SKM-1 treated with dmso at 0.1 percent for 144 hours (cell line): ENCODE measurements at regions not wholly inside any gene's neighbourhood (a gene's known extent, or its start where the extent isn't known, plus 50 kb on each side); places are given as distances from the start of the nearest gene placed in this dataset.
"Not testable (repeated sequence)": the region's sequence is repeated elsewhere in the genome, so short reads cannot be mapped to it uniquely, and the experiment has no call there.

ENCODE experiments used
- DNase-seq: peaks from one replicate; lab custom pipeline; 2025; ENCODE audit not compliant: unreplicated experiment; lab: John Stamatoyannopoulos, UW

DNA sequence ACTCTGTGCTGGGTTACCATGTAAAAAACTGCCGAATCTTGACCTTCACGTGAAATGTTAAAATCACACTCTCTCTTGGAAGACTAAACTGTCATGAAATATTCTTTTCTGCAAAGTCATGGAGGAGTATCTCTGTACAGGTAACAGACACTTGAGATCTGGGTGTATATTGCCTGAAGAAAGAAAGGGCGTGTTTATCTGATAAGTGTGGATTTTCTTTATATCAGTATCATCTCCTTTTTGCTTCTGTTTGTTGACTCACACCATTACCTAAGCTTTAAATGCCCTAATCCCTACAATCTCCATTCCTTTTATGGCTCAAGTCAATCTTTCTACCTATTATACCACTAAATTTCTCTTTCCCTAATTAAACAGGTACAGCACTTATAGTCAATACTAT is 673.2 kb upstream of the SOX9 start:
- DNase-seq, result no peak

DNA sequence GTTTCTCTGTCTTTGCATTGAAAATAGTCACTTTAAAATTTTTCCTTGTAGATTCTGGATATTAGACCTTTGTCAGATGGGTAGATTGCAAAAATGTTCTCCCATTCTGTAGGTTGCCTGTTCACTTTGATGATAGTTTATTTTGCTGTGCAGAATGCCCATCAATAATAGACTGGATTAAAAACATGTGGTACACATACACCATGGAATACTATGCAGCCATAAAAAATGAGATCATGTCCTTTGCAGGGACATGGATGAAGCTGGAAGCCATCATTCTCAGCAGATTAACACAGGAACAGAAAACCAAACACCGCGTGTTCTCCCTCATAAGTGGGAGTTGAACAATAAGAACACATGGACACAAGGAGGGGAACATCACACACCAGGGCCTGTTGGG is 670.2 kb upstream of the SOX9 start:
- not testable (repeated sequence) for DNase-seq

DNA sequence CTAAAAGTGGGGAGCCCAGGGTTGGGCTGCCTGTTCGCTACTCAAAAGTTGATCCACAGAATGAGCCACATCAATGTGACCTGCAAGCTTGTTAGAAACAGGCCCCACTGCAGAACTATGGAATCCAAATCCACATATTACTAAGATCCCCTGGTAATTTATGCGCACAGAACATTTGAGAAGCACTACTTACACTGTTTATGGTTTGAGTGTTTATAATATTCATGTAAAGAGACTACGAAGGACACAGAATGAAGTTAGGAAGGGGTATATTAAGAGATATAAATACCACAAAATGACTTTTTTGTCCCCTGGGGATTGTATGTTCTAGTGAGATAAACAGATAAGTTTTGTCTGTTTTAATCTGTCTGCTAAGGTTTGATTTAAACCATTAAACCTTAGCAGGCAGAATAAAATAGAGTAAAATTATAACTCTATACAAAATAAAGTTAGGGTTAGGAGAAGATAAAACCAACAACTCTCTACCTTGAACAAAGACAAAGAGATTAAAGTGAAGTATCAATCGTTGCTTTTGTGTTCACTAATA is 666.9 kb upstream of the SOX9 start:
- no peak for DNase-seq

DNA sequence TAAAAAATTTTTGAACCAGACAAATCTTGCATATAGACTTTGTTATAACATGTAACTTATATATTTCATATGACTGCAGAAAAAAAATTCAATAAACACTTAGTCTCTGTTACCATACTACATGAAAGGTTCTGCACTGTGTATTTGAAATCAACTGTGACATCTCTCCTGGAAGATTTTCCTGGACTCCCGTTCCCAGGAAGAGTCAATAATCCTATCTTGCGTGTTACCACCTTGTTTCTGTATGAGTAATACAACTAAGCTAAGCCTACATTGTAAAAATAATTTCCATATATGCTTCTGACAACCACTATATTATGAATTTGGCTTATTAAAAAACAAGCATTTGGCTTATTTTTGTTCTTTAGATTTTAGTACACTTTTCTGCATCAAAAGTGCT is 665.6 kb upstream of the SOX9 start:
- DNase-seq, result no peak

DNA sequence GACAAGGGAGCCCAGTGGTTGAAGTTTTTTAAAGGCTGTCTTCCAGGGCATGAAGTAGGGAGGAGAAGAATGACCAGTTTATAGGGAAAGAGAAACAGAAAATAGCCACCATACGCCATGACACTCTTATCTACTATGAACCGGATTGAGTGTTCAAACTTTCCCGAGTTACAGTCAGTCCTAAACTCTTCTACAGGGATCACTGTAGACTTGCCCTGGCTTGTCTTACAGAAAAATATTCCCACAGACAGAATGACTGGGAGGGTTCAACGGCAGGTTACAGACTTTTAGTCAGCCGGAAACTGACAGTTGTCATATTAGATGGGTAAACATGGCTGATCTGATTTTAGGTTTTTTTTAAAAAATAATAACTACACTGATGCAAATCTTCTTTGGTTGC is 662.5 kb upstream of the SOX9 start:
- no peak for DNase-seq

DNA sequence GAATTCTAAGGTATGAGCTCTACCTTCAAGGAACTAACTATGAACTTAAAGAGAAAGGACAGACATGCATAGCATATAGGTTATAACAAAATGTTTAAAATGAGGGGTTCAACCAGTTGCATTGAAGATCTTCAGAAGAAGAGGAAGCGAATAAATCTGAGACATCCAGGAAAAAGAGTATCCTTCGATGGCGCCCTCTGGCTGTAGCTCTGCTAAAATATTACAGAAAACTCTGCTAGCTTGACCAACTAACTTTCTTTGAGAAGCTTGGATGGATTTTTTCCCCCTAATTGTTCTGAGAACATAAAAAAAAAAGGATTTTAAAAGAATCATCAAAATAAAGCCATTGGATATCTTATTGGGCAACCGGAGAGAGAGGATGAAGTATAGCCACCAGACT is 659.9 kb upstream of the SOX9 start:
- peak; percentile 5 for DNase-seq

DNA sequence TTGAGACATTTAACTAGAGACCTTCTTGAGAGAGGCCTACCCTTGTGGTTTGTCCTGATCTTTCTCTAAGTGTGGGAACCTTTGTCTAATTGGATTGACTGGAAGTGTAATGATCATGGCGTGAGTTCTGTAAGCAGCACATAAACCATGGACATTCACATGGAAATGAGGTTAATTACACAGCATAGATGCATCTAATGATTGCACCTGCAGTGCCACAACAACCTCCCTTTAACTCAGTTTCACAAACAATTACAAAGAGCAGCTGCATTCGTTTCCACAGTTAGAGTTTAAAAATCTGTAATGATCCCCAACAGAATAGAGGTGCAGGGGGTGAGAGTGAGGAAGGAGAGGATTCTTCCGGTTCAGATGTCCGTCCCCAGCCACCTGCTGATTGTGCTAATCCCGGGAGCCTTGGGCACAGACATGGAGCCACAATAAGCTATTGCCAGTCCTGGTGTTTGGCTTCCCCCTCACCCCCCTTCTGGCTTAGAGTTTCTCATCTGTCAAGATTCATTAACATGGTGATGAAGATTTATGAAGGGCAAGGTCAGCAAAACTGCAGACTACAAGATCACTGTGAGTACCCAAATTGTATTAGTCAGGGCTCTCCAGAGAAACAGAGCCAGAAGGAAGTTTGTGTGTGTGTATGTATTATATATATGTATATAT is 659.2 kb upstream of the SOX9 start:
- no peak for DNase-seq

DNA sequence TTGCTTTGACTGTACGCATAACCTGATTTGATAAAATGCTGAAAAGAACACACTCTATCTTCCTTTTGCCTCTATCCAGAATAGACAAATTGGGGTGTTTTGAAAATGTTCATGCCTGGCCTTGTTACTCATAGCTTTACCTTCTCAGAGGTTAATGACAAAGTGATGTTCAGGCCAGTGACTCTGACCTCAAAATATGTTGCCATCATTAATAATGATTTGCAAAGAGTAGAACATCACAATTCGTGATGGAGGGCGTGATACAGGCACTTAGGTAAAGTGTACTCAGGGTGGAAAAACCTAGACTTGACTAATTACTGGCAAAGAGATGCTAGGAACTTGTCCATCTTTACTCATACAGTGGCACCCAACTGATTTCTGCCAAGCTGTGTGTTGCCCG is 656.6 kb upstream of the SOX9 start:
- no peak for DNase-seq

DNA sequence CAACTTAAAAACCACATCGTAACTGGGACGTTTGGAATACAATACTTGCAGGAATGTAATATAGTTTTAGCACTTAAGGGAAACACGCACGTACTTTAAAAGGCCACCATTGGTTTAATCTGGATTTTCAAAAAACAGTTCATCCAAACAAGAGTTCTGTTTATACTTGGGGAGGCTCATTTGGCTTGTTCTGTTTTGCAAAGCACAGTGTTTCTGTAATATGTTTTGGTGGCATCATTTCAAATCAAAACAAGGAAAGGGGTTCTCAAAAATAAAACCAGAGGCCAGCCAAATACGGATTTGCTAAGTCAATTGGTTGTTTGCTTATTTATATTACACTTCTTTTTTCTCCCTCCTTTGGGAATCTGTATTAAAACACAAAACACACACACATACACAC is 656.1 kb upstream of the SOX9 start:
- DNase-seq, result no peak

DNA sequence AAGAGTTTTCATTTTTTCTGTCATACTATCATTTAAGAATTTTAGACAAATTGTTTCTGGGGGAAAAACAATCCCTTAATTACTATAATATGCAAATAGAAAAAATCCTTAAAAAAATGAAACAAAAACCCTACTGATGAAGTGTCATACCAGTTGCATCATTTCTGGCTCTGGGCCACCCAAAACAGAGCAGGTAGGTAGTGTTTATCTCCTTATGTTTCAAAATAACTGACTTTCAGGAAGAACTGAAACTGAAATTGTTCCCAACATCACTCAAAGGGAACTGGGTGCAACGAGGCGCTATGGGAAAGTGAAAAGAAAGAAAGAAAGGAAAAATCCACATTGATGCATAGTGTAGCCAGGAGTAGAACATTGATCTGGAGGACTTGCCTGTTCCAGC is 653.1 kb upstream of the SOX9 start:
- DNase-seq, result no peak

DNA sequence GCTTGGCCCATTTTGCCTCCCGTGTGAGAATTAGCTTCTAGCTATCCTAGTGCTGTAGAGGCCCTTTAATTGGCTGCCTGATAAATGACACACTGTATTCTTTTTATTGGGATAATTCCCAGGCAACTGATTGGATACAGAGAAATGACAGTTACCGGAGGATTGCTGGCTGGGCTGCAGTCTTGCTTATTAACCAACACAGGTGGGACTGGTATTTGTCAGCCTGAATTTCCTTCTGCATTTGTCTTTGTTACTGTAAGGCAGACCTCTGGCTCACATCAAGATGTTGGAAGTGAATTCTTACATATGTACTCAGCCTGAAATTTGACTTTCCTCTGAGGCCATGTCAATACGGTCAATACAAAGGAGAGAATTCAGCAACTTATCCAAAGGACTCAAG is 650.8 kb upstream of the SOX9 start:
- DNase-seq, result no peak

DNA sequence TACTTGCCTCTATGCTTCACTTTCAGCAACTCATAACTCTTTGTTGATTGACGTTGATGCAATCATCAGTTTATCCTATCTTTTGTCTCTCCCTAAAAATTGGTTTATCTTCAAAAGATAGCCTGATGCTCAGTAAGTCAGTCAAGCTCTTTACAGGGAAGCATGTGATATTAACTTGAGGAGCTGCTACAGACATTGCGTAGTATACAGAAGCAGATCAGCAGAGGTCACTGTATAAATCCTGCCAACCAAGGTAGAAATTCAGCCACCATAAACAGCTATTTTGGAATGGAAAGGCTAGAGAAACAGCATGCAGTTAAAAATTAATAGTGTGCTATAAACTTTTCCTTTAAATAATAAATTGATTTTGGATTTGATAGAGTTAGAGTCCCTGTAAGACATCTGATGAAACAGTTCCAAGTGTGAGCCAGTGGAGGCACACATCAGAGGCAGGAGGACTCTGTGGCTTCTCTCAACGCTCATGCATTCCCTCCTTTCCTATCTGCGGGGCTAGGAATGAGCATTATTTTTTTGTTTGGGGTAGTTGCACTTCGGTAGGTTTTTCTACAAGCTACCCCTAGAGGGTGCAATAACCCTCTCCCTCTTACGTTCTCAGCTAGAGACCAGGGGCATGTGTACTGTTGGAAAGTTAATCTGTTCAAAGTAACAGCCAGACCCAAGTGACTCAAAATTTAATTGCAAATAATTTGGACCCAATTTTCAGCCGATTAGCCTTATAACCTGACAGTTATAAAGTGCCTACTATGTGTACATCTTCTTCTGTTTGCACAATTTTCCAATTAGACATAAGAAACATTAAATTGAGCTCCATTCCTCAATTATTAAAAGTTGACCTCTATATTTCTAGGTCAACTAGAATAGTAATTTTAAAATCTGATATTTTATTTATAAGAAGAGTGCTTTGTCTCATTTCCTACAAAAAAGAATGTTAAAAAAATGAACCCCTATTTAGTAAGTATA is 647.7 kb upstream of the SOX9 start:
- DNase-seq, result peak; percentile 36

DNA sequence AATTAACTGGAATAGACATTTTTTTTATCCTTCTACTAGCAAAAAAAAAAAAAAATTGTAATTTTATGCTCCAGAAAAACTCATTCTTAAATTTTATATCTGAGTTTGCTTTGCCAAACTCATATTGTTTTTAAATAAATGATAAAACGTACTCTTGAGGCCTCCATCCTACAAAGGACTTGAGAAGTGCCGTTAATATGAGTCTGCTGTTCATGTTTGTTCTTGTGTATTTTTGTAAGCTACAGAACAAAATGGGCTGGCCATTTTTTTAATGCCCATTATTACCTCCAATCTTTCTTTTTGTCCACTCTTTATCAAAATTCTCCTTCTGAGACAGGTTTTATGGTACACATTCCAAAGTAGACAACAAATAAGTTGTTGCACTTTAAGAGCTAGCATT is 643.5 kb upstream of the SOX9 start:
- DNase-seq, result no peak

DNA sequence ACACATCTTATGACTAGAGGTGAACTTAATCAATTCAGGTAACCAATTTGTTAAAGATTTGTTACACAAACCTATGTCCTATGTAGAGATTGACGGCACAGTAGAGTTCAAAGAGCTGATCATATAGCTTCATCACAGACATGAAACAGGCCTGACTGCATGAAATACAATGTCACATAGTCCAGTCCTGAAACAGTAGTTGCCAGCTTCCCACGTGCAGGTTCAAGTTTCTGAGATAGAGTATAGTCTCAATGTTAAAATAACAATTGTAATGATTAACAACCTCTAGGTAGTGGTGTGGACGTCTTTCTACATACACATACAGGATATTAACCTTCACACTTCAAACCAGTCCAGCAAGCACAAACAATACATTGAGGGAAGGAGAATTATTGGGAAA is 640.7 kb upstream of the SOX9 start:
- no peak for DNase-seq

DNA sequence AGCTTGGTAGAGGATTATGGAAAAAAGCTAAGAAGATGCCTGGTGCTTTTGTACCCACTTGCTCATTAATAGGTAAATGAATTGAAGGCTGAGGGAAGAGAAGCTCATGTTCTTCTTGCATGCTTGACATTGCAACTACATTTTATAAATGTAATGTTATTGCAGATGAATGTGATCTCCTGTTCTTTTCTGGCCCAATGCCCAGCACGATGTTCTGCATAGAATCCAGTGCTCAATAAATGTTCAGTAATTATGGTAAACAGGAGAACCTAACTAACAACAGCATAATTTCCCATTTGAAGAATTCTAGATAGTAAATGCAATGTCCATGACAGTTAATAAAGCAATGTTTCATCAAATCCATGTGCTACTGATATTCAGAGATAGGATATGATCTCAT is 638.2 kb upstream of the SOX9 start:
- DNase-seq, result no peak

DNA sequence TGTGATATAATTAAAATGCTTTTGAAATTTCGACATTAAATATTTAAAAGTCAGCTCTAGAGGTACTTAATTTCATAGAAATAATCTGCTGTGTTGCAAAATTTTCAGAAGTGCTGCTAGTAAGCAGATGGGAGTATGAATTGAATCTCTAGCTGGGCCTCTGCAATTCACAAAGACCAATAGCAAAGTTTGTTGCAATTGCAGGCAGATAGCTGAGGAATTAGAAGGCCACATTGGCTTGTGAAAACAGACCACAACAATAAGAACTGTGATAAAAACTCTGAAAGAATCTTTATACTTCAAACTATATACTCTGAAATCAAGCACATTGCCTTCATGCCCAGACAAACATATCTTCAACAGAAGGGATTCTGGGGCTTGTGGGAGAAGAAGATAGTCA is 636.3 kb upstream of the SOX9 start:
- no peak for DNase-seq

DNA sequence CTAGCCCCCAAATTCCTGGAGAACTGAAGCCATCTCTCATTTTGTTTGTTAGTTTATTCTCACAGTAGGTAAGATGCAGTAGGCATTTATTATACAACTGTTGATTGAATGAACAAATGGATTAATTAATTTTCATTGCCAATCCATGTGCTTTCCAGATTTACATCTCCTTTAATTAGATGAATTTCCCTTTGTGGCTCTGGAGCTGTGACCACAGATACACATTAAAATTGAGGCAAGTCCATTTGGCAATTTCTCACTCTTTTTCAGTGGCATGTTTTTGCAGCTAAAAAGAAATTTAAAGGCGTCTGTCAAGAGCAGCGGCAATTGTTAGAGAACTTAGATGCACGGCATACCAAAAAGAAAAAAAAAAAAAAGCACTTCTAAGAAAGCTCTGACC is 635.4 kb upstream of the SOX9 start:
- no peak for DNase-seq

DNA sequence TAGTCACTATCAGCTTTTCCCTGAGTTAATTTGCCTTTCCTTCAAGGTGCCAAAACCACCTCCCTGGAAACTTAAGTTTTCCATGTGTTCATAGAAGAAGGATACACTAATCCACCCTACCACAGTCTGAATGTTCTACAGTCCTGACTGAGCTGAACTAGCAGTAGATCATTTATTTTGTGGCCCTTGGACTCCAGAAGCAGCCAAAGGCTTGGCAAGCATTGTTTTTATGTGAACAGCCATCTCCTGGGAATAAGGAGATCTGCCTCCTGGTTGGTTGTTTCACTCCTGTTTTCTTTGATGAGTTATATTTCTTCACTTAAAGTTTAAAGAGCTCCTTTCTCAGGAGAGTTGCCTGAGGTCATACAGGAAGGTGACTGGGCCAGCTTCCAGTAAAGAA is 634.6 kb upstream of the SOX9 start:
- no peak for DNase-seq

DNA sequence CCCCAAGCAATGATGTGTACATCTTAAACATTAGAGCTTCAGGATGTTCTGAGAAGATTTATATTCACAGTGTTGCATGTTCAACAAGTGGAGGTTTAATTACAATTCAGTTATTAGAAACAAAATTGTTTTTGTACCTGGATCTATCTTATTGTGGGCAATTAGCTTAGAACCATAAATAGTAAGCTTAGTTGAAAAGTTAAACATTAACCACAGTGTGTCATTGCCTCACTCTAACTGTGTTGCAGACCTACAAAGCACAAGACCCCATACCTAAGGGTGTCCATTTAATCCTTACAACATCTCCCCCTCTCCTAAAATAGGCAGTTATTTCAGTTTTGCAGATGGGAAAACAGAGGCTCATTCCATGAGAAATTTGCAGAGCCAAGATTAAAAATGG is 632.0 kb upstream of the SOX9 start:
- no peak for DNase-seq

DNA sequence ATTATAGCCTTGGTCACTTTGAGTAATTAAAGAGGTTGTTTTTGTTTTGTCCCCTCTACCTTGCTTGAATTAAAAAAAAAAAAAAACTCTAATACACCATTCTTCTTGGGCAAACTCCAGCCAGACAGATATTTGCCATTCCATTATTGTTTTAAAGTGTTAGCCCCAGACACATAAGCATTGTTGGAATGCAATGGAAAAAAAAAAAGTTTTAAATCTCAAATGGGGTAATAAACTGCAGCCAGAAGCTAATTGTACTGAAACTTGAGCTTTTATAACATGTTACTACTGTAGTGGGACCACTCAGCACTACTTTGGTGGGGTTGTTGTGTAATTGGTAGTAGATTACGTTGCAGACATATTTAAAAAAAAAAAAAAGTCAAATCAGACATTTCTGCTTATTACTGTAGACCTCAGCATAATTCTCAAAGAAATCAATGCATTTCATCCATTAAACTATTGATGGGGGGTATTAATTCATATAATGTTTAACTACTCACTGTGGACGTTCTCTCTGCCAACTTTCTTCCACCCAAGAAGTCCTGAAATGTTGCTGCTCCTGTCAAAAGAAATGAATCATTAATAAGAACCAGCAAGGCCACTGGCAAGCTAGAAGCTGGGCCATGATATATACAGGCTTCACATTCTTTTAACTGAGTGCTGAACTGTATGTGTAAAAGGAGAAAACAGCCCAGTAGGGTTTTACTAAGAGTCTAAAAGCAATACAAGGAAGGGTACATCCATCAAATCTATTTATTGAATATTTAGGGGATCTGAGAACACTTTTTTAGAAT is 626.6 kb upstream of the SOX9 start:
- no peak for DNase-seq

DNA sequence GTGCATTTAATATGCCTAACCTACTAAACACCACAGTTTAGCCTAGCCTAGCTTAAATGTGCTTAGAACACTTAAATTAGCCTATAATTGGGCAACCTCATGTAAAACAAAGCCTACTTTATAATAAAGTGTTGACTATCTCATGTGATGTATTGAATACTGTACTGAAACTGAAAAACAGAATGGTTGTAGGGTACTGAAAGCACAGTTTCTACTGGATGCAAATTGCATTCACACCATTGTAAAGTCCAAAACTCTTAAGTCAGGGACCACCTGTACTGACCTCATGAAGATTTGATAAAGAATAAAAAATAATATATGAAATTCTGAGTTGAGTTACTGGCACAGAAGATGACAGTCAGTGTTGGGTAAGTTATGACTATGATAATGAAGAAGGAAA is 625.4 kb upstream of the SOX9 start:
- no peak for DNase-seq
